H9 (cell line): ENCODE measurements at regions not wholly inside any gene's neighbourhood (a gene's known extent, or its start where the extent isn't known, plus 50 kb on each side); places are given as distances from the start of the nearest gene placed in this dataset.

Experiments used
- DNase-seq: peaks from one replicate; pipeline ENCODE4 v3.0.0-alpha.2; 2017
- H2AFZ ChIP-seq: one replicate; pipeline ENCODE4 v1.6.1; 2013; ENCODE audit warnings: mild to moderate bottlenecking, low read length, control low read depth, moderate library complexity
- H2AK5ac ChIP-seq: 2 replicates; pipeline ENCODE4 v1.6.1; 2013; ENCODE audit warnings: low read length, control low read depth, mixed read lengths; ENCODE audit not compliant: insufficient read length
- H2BK120ac ChIP-seq: one replicate; pipeline ENCODE4 v1.6.1; 2013; ENCODE audit warnings: low read depth, mild to moderate bottlenecking, low read length, control low read depth, inconsistent platforms; ENCODE audit not compliant: poor library complexity, severe bottlenecking
- H2BK12ac ChIP-seq: 2 replicates; pipeline ENCODE4 v1.6.1; 2013; ENCODE audit warnings: low read length, control low read depth, mixed read lengths, low read depth; ENCODE audit not compliant: insufficient read length
- H2BK15ac ChIP-seq: 2 replicates; pipeline ENCODE4 v1.6.1; 2013; ENCODE audit warnings: low read depth, low read length, control low read depth
- H2BK20ac ChIP-seq: one replicate; pipeline ENCODE4 v1.6.1; 2013; ENCODE audit warnings: low read depth, mild to moderate bottlenecking, low read length, control low read depth, inconsistent platforms; ENCODE audit not compliant: poor library complexity, severe bottlenecking
- H2BK5ac ChIP-seq: 2 replicates; pipeline ENCODE4 v1.6.1; 2013; ENCODE audit warnings: low read length, control low read depth, mixed read lengths; ENCODE audit not compliant: insufficient read length
- H3K14ac ChIP-seq: 2 replicates; pipeline ENCODE4 v1.6.1; 2013; ENCODE audit warnings: low read length, control low read depth; ENCODE audit not compliant: insufficient read depth
- H3K18ac ChIP-seq: 2 replicates; pipeline ENCODE4 v1.6.1; 2013; ENCODE audit warnings: low read depth, mild to moderate bottlenecking, mixed read lengths, low read length, control low read depth; ENCODE audit not compliant: insufficient read length
- H3K23ac ChIP-seq: 2 replicates; pipeline ENCODE4 v1.6.1; 2013; ENCODE audit warnings: low read length, control low read depth, mixed read lengths, low read depth; ENCODE audit not compliant: insufficient read length
- H3K23me2 ChIP-seq: 2 replicates; pipeline ENCODE4 v1.6.1; 2013; ENCODE audit warnings: low read depth, mild to moderate bottlenecking, mixed read lengths, low read length, control low read depth; ENCODE audit not compliant: insufficient read length, poor library complexity, severe bottlenecking
- H3K27ac ChIP-seq: 2 replicates; pipeline ENCODE4 v1.5.1; 2013; ENCODE audit warnings: low read length, control low read depth, mixed read lengths, low read depth; ENCODE audit not compliant: insufficient read length
- H3K27me3 ChIP-seq: 2 replicates; pipeline ENCODE4 v1.6.1; 2013; ENCODE audit warnings: low read length, control low read depth, inconsistent platforms; ENCODE audit not compliant: insufficient read depth
- H3K4ac ChIP-seq: 2 replicates; pipeline ENCODE4 v1.6.1; 2013; ENCODE audit warnings: low read depth, mild to moderate bottlenecking, control low read depth, inconsistent platforms, low read length, moderate library complexity
- H3K4me1 ChIP-seq: 2 replicates; pipeline ENCODE4 v1.6.1; 2013; ENCODE audit warnings: low read length, control low read depth, inconsistent platforms; ENCODE audit not compliant: insufficient read depth
- H3K4me2 ChIP-seq: 2 replicates; pipeline ENCODE4 v1.6.1; 2013; ENCODE audit warnings: low read length, control low read depth, mixed read lengths; ENCODE audit not compliant: insufficient read length, insufficient read depth
- H3K56ac ChIP-seq: 2 replicates; pipeline ENCODE4 v1.6.1; 2013; ENCODE audit warnings: low read depth, mild to moderate bottlenecking, mixed read lengths, low read length, control low read depth; ENCODE audit not compliant: insufficient read length
- H3K79me1 ChIP-seq: 2 replicates; pipeline ENCODE4 v1.6.1; 2013; ENCODE audit warnings: low read depth, mild to moderate bottlenecking, moderate library complexity, low read length, control low read depth, inconsistent platforms; ENCODE audit not compliant: insufficient read depth, poor library complexity, severe bottlenecking
- H3K79me2 ChIP-seq: 2 replicates; pipeline ENCODE4 v1.6.1; 2013; ENCODE audit warnings: low read length, control low read depth, inconsistent platforms; ENCODE audit not compliant: insufficient read depth
- H3K9ac ChIP-seq: 2 replicates; pipeline ENCODE4 v1.6.1; 2013; ENCODE audit warnings: low read length, control low read depth, mixed read lengths; ENCODE audit not compliant: insufficient read length; ENCODE audit errors: extremely low read depth
- H3K9me3 ChIP-seq: one replicate; pipeline ENCODE4 v1.6.1; 2013; ENCODE audit warnings: low read depth, low read length, inconsistent platforms; ENCODE audit not compliant: control insufficient read depth
- H3T11ph ChIP-seq: one replicate; pipeline ENCODE4 v1.6.1; 2013; ENCODE audit warnings: mild to moderate bottlenecking, low read length, control low read depth, inconsistent platforms
- H4K20me1 ChIP-seq: one replicate; pipeline ENCODE4 v1.6.1; 2013; ENCODE audit not compliant: control insufficient read depth, insufficient read length, insufficient read depth
- H4K5ac ChIP-seq: 2 replicates; pipeline ENCODE4 v1.6.1; 2013; ENCODE audit warnings: low read depth, mild to moderate bottlenecking, mixed read lengths, low read length, control low read depth; ENCODE audit not compliant: insufficient read length
- H4K8ac ChIP-seq: replicated peaks from 2 replicates; pipeline ENCODE4 v1.6.1; 2013; ENCODE audit warnings: low read length, control low read depth, mixed read lengths, low read depth; ENCODE audit not compliant: insufficient read length
- H4K91ac ChIP-seq: 2 replicates; pipeline ENCODE4 v1.6.1; 2013; ENCODE audit warnings: low read depth, mild to moderate bottlenecking, moderate library complexity, mixed read lengths, low read length, control low read depth; ENCODE audit not compliant: insufficient read length
- H3K27ac Mint-ChIP-seq, 3 experiments: 2 replicates in 2 of 3; 3 replicates in 1 of 3; pipeline ENCODE4 v1.8.0; 2020 to 2021; ENCODE audit warnings: mixed read lengths in 3 of 3, mild to moderate bottlenecking in 1 of 3, moderate library complexity in 1 of 3
- H3K27me3 Mint-ChIP-seq: 2 replicates; pipeline ENCODE4 v1.8.0; 2021; ENCODE audit warnings: low read depth, mild to moderate bottlenecking, moderate library complexity, mixed read lengths
- H3K36me3 Mint-ChIP-seq, 3 experiments: 2 replicates in 2 of 3; 3 replicates in 1 of 3; pipeline ENCODE4 v1.8.0; 2020 to 2021; ENCODE audit warnings: low read depth in 3 of 3, mixed read lengths in 3 of 3; ENCODE audit not compliant: insufficient read depth in 1 of 3
- H3K4me1 Mint-ChIP-seq, 2 experiments: 2 replicates each; pipeline ENCODE4 v1.8.0; 2020; ENCODE audit warnings: mixed read lengths in 2 of 2
- H3K4me3 Mint-ChIP-seq, 2 experiments: 2 replicates in 1 of 2; 3 replicates in 1 of 2; pipeline ENCODE4 v1.8.0; 2020 to 2021; ENCODE audit warnings: mild to moderate bottlenecking in 2 of 2, mixed read lengths in 2 of 2, moderate library complexity in 1 of 2
- H3K9me3 Mint-ChIP-seq, 2 experiments: 2 replicates in 1 of 2; 3 replicates in 1 of 2; pipeline ENCODE4 v1.8.0; 2020; ENCODE audit warnings: mild to moderate bottlenecking in 2 of 2, mixed read lengths in 2 of 2, moderate library complexity in 1 of 2
- WGBS: extraction: QIAGEN DNeasy Blood & Tissue Kit; methylation state at CpG from one replicate; pipeline ENCODE4 v1.1.7; 2013; ENCODE audit warnings: missing lambda C conversion rate, low lambda C conversion rate, mixed read lengths; ENCODE audit not compliant: insufficient read length; ENCODE audit errors: extremely low coverage; 5-methylcytosine and 5-hydroxymethylcytosine counted together
- TF ChIP-seq, protein P1 (sequence below): fragments of 200-600 bp; sonication (generic); conservative IDR thresholded peaks from 3 replicates; pipeline ENCODE4 v1.8.0; 2021; ENCODE audit warnings: antibody characterized with exemption, mild to moderate bottlenecking

DNA sequence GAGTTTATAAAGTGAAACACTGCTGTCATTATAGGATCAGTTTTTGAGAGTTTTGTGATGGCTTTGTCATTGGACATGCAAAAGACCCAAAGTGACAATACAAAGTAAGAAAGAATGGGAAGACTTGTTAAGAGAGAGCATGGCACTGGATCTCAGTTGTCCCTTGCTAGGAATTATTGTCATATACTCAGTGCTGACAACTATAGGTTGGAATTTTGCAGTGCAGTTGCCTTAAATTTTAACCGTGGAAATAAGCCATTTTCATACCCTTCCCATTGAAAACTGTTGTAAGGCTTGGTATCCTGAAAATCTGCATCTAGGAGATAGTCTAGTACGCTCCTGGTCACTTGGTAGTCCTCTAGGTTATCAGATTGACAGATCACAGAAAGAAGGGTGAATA lies 1156.7 kb downstream of the GATA3 start:
- Histone ChIP-seq H2BK15ac (no peak overlapping the region), H2AK5ac (no peak overlapping the region), H3K4me2 (no peak overlapping the region), H3K4me1 (no peaks in the 10 kb centered on the region), H3K27ac (no peak overlapping the region), H2BK120ac (no peak overlapping the region), H3K9ac (no peak overlapping the region), H3T11ph (no peak overlapping the region), H3K4ac (no peak overlapping the region), H2BK20ac (no peak overlapping the region), H3K27me3 (no peaks in the 10 kb centered on the region), H4K91ac (no peak overlapping the region), H2BK5ac (no peak overlapping the region), H2AFZ (no peak overlapping the region), H4K5ac (no peak overlapping the region), H3K14ac (no peak overlapping the region), H2BK12ac (no peak overlapping the region), H3K9me3 (no peaks in the 10 kb centered on the region), H4K20me1 (no peaks in the 10 kb centered on the region), H3K56ac (no peak overlapping the region), H3K79me2 (no peaks in the 10 kb centered on the region), H3K18ac (no peak overlapping the region), H3K79me1 (no peaks in the 10 kb centered on the region), H3K23me2 (no peaks in the 10 kb centered on the region), H3K23ac (no peak overlapping the region), H4K8ac (no peak overlapping the region)
- Mint-ChIP-seq H3K36me3 (no peaks in the 10 kb centered on the region), H3K9me3 (no peaks in the 10 kb centered on the region), H3K27ac (no peak overlapping the region), H3K27me3 (peaks cover 9% of the 10 kb centered on the region), H3K4me3 (no peak overlapping the region), H3K4me1 (peaks cover 3% of the 10 kb centered on the region in 2 experiments; a peak in 3 of 4 replicates)
- TF ChIP-seq, protein P1, sequence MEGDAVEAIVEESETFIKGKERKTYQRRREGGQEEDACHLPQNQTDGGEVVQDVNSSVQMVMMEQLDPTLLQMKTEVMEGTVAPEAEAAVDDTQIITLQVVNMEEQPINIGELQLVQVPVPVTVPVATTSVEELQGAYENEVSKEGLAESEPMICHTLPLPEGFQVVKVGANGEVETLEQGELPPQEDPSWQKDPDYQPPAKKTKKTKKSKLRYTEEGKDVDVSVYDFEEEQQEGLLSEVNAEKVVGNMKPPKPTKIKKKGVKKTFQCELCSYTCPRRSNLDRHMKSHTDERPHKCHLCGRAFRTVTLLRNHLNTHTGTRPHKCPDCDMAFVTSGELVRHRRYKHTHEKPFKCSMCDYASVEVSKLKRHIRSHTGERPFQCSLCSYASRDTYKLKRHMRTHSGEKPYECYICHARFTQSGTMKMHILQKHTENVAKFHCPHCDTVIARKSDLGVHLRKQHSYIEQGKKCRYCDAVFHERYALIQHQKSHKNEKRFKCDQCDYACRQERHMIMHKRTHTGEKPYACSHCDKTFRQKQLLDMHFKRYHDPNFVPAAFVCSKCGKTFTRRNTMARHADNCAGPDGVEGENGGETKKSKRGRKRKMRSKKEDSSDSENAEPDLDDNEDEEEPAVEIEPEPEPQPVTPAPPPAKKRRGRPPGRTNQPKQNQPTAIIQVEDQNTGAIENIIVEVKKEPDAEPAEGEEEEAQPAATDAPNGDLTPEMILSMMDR = peak; percentile 56
- DNase-seq = no peak
- no CpG with 5 or more reads among the region's 2 CpGs for WGBS
